ENCODE measurements at regions not wholly inside any gene's neighbourhood (a gene's known extent, or its start where the extent isn't known, plus 50 kb on each side); places are given as distances from the start of the nearest gene placed in this dataset.

GRCh38 chr3:40723083-40723660 lies 198.4 kb downstream of the ZNF621 start:
- no peak for TF ChIP-seq SIN3A (IDR thresholded peaks at IDR 0.05; ENCODE audit: borderline replicate concordance, insufficient read depth, low read length)
- TF ChIP-seq, protein P1, sequence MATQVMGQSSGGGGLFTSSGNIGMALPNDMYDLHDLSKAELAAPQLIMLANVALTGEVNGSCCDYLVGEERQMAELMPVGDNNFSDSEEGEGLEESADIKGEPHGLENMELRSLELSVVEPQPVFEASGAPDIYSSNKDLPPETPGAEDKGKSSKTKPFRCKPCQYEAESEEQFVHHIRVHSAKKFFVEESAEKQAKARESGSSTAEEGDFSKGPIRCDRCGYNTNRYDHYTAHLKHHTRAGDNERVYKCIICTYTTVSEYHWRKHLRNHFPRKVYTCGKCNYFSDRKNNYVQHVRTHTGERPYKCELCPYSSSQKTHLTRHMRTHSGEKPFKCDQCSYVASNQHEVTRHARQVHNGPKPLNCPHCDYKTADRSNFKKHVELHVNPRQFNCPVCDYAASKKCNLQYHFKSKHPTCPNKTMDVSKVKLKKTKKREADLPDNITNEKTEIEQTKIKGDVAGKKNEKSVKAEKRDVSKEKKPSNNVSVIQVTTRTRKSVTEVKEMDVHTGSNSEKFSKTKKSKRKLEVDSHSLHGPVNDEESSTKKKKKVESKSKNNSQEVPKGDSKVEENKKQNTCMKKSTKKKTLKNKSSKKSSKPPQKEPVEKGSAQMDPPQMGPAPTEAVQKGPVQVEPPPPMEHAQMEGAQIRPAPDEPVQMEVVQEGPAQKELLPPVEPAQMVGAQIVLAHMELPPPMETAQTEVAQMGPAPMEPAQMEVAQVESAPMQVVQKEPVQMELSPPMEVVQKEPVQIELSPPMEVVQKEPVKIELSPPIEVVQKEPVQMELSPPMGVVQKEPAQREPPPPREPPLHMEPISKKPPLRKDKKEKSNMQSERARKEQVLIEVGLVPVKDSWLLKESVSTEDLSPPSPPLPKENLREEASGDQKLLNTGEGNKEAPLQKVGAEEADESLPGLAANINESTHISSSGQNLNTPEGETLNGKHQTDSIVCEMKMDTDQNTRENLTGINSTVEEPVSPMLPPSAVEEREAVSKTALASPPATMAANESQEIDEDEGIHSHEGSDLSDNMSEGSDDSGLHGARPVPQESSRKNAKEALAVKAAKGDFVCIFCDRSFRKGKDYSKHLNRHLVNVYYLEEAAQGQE (IDR thresholded peaks at IDR 0.05; ENCODE audit: insufficient read depth in 1 of 2, low read depth in 2 of 2, low read length in 2 of 2) = no peak
- no peak for TF ChIP-seq TAF1 (IDR thresholded peaks at IDR 0.05; ENCODE audit: borderline replicate concordance, insufficient read depth, low read length)
- TF ChIP-seq POLR2AphosphoS5 (IDR thresholded peaks at IDR 0.05; ENCODE audit: low read depth, low read length) = no peak
- TF ChIP-seq FOXP2 (optimal IDR thresholded peaks at IDR 0.05; ENCODE audit: borderline replicate concordance, extremely low read depth, extremely low read length, insufficient read depth) = no peak

GRCh38 chr3:40725031-40725430 lies 200.3 kb downstream of the ZNF621 start:
- TF ChIP-seq TAF1 (IDR thresholded peaks at IDR 0.05; ENCODE audit: borderline replicate concordance, insufficient read depth, low read length) (no peak), POLR2AphosphoS5 (IDR thresholded peaks at IDR 0.05; ENCODE audit: low read depth, low read length) (no peak), FOXP2 (optimal IDR thresholded peaks at IDR 0.05; ENCODE audit: borderline replicate concordance, extremely low read depth, extremely low read length, insufficient read depth) (no peak), SIN3A (IDR thresholded peaks at IDR 0.05; ENCODE audit: borderline replicate concordance, insufficient read depth, low read length) (no peak)
- TF ChIP-seq, protein P1 (IDR thresholded peaks at IDR 0.05; ENCODE audit: insufficient read depth in 1 of 2, low read depth in 2 of 2, low read length in 2 of 2) = no peak

DNA sequence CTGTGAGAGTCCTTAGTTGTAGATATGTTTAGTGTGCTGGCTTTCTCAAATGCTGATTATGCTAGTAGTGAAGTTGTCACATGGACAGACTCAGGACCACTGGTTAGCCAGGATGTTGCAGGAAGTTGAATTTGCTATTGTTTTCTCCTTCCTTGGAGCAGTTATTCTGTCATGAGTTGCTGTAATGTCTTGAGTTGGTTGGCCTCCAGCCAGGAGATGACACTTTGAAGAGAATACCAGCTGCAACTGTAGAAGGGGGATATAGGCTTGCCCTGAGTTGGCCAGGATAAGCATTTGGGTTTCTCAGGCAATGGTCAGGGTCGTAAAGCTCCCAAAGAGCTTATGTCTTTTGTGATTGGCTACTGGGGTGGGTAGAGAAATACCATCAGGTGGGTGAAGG lies 206.7 kb downstream of the ZNF621 start:
- TF ChIP-seq SIN3A (IDR thresholded peaks at IDR 0.05; ENCODE audit: borderline replicate concordance, insufficient read depth, low read length) = no peak
- TF ChIP-seq TAF1 (IDR thresholded peaks at IDR 0.05; ENCODE audit: borderline replicate concordance, insufficient read depth, low read length) = no peak
- TF ChIP-seq, protein P1 (IDR thresholded peaks at IDR 0.05; ENCODE audit: insufficient read depth in 1 of 2, low read depth in 2 of 2, low read length in 2 of 2) = no peak
- no peak for TF ChIP-seq POLR2AphosphoS5 (IDR thresholded peaks at IDR 0.05; ENCODE audit: low read depth, low read length)
- no peak for TF ChIP-seq FOXP2 (optimal IDR thresholded peaks at IDR 0.05; ENCODE audit: borderline replicate concordance, extremely low read depth, extremely low read length, insufficient read depth)

GRCh38 chr3:40736943-40737342 lies 212.2 kb downstream of the ZNF621 start:
- TF ChIP-seq FOXP2 (optimal IDR thresholded peaks at IDR 0.05; ENCODE audit: borderline replicate concordance, extremely low read depth, extremely low read length, insufficient read depth) (no peak), SIN3A (IDR thresholded peaks at IDR 0.05; ENCODE audit: borderline replicate concordance, insufficient read depth, low read length) (no peak), POLR2AphosphoS5 (IDR thresholded peaks at IDR 0.05; ENCODE audit: low read depth, low read length) (no peak), TAF1 (IDR thresholded peaks at IDR 0.05; ENCODE audit: borderline replicate concordance, insufficient read depth, low read length) (no peak)
- TF ChIP-seq, protein P1 (IDR thresholded peaks at IDR 0.05; ENCODE audit: insufficient read depth in 1 of 2, low read depth in 2 of 2, low read length in 2 of 2) = no peak

Data from PFSK-1 (cell line).